ENCODE measurements at regions not wholly inside any gene's neighbourhood (a gene's known extent, or its start where the extent isn't known, plus 50 kb on each side); places are given as distances from the start of the nearest gene placed in this dataset.

- peak; percentile 24 for DNase-seq (ENCODE audit: low read depth, low spot score)
These were observed 294.1 kb upstream of the FLRT2 start for GRCh38 chr14:85235868-85236267.

DNA sequence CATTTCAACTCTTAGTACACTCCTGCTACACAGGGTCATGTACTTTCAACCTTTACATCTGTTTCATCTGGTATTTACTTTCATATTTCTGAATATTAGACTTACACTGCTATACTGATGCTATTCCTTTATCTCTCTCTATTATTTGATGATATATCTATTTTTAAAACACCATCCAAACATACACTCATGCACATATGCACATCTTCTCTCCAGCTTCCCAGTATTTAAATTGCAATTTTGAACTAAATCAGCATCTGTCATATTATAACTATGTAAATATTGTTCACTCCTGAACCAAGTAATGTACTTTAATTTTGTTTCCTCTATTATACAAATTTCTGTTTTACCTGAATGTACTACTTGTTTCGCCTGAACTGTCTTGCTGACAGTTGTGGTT, 293.6 kb upstream of the FLRT2 start:
- TF ChIP-seq MYC (IDR thresholded peaks at IDR 0.05; ENCODE audit: low read depth, low read length) (no peak), FOS (IDR thresholded peaks at IDR 0.05; ENCODE audit: borderline replicate concordance, insufficient read depth, low read length) (no peak), POLR2AphosphoS5 (IDR thresholded peaks at IDR 0.05; ENCODE audit: insufficient read depth, low read depth, low read length) (no peak), POLR2A (IDR thresholded peaks at IDR 0.05; ENCODE audit: low read depth, low read length) (no peak), GATA2 (IDR thresholded peaks at IDR 0.05; ENCODE audit: insufficient read depth, insufficient read length, low read depth, low read length) (no peak), EZH2 (IDR thresholded peaks at IDR 0.05; ENCODE audit: borderline replicate concordance, low read depth, low read length, severe bottlenecking) (no peak), JUN (IDR thresholded peaks at IDR 0.05; ENCODE audit: borderline replicate concordance, insufficient read depth, insufficient read length, low read depth) (no peak)
- TF ChIP-seq, protein P1, sequence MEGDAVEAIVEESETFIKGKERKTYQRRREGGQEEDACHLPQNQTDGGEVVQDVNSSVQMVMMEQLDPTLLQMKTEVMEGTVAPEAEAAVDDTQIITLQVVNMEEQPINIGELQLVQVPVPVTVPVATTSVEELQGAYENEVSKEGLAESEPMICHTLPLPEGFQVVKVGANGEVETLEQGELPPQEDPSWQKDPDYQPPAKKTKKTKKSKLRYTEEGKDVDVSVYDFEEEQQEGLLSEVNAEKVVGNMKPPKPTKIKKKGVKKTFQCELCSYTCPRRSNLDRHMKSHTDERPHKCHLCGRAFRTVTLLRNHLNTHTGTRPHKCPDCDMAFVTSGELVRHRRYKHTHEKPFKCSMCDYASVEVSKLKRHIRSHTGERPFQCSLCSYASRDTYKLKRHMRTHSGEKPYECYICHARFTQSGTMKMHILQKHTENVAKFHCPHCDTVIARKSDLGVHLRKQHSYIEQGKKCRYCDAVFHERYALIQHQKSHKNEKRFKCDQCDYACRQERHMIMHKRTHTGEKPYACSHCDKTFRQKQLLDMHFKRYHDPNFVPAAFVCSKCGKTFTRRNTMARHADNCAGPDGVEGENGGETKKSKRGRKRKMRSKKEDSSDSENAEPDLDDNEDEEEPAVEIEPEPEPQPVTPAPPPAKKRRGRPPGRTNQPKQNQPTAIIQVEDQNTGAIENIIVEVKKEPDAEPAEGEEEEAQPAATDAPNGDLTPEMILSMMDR (IDR thresholded peaks at IDR 0.05; ENCODE audit: extremely low read depth in 1 of 2, insufficient read depth in 1 of 2, low read depth in 1 of 2, low read length in 2 of 2) = no peak
- TF ChIP-seq, protein P2, sequence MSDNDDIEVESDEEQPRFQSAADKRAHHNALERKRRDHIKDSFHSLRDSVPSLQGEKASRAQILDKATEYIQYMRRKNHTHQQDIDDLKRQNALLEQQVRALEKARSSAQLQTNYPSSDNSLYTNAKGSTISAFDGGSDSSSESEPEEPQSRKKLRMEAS (IDR thresholded peaks at IDR 0.05; ENCODE audit: insufficient read depth, insufficient read length) = no peak
- Histone ChIP-seq H3K27ac (ENCODE audit: insufficient read depth, low read depth, low read length) (no peak overlapping the region), H2AFZ (ENCODE audit: low read depth, low read length) (no peak overlapping the region), H3K9ac (replicated peaks; ENCODE audit: extremely low read depth, insufficient read depth, low read length) (no peak overlapping the region), H4K20me1 (replicated peaks; ENCODE audit: control insufficient read depth, extremely low read depth, insufficient read depth, low read length) (no peaks in the 10 kb centered on the region), H3K4me3 (replicated peaks in 1 of 3; ENCODE audit: insufficient read depth in 1 of 3, low read depth in 1 of 3, low read length in 3 of 3) (no peak overlapping the region), H3K9me1 (replicated peaks; ENCODE audit: control insufficient read depth, extremely low read depth, insufficient read depth, low read length) (no peaks in the 10 kb centered on the region), H3K4me1 (ENCODE audit: control insufficient read depth, extremely low read depth, insufficient read depth, low read length) (peaks cover 25% of the 10 kb centered on the region), H3K27me3 (ENCODE audit: control insufficient read depth in 2 of 2, insufficient read depth in 2 of 2, low read length in 2 of 2) (no peaks in the 10 kb centered on the region), H3K36me3 (ENCODE audit: control insufficient read depth in 2 of 2, extremely low read depth in 1 of 2, insufficient read depth in 2 of 2, low read length in 2 of 2) (no peaks in the 10 kb centered on the region), H3K9me3 (replicated peaks; ENCODE audit: control insufficient read depth, insufficient read depth, low read length) (no peaks in the 10 kb centered on the region), H3K79me2 (ENCODE audit: control insufficient read depth, insufficient read depth, low read length) (no peaks in the 10 kb centered on the region), H3K4me2 (ENCODE audit: insufficient read depth, low read length) (no peak overlapping the region)
- ChIA-PET CTCF (no interaction called here), POLR2A (no interaction called here)
- dilution Hi-C loops (cut with MboI; ENCODE audit: extremely low pct_ligation_motif_present, low sequenced_read_pairs) = no loop called here
- intact Hi-C loops (cut with micrococcal nuclease) = no loop called here
- FAIRE-seq = no peak
- BruUV-seq (replicated peaks) = no TSS peak
- no peak for DNase-seq (ENCODE audit: low read depth, low spot score)

More at GRCh38 chr14:85235868-85236267, 294.1 kb upstream of the FLRT2 start:
- Histone ChIP-seq H2AFZ (ENCODE audit: low read depth, low read length) (peak overlapping the region; percentile 53), H3K36me3 (ENCODE audit: control insufficient read depth in 2 of 2, extremely low read depth in 1 of 2, insufficient read depth in 2 of 2, low read length in 2 of 2) (no peaks in the 10 kb centered on the region), H4K20me1 (replicated peaks; ENCODE audit: control insufficient read depth, extremely low read depth, insufficient read depth, low read length) (no peaks in the 10 kb centered on the region), H3K4me3 (replicated peaks in 1 of 3; ENCODE audit: insufficient read depth in 1 of 3, low read depth in 1 of 3, low read length in 3 of 3) (no peak overlapping the region), H3K27me3 (ENCODE audit: control insufficient read depth in 2 of 2, insufficient read depth in 2 of 2, low read length in 2 of 2) (no peaks in the 10 kb centered on the region), H3K4me1 (ENCODE audit: control insufficient read depth, extremely low read depth, insufficient read depth, low read length) (peaks cover 20% of the 10 kb centered on the region), H3K9me3 (replicated peaks; ENCODE audit: control insufficient read depth, insufficient read depth, low read length) (no peaks in the 10 kb centered on the region), H3K9ac (replicated peaks; ENCODE audit: extremely low read depth, insufficient read depth, low read length) (no peak overlapping the region), H3K4me2 (ENCODE audit: insufficient read depth, low read length) (no peak overlapping the region), H3K27ac (ENCODE audit: insufficient read depth, low read depth, low read length) (no peak overlapping the region), H3K9me1 (replicated peaks; ENCODE audit: control insufficient read depth, extremely low read depth, insufficient read depth, low read length) (no peaks in the 10 kb centered on the region), H3K79me2 (ENCODE audit: control insufficient read depth, insufficient read depth, low read length) (no peaks in the 10 kb centered on the region)
- ChIA-PET CTCF (no interaction called here), POLR2A (no interaction called here)
- no peak for TF ChIP-seq FOS (IDR thresholded peaks at IDR 0.05; ENCODE audit: borderline replicate concordance, insufficient read depth, low read length)
- no peak for TF ChIP-seq EZH2 (IDR thresholded peaks at IDR 0.05; ENCODE audit: borderline replicate concordance, low read depth, low read length, severe bottlenecking)
- no TSS peak for BruUV-seq (replicated peaks)
- intact Hi-C loops (cut with micrococcal nuclease) = no loop called here
- dilution Hi-C loops (cut with MboI; ENCODE audit: extremely low pct_ligation_motif_present, low sequenced_read_pairs) = no loop called here
- no peak for FAIRE-seq
